Nephron progenitor cell (in vitro differentiated cells): ENCODE measurements at regions not wholly inside any gene's neighbourhood (a gene's known extent, or its start where the extent isn't known, plus 50 kb on each side); places are given as distances from the start of the nearest gene placed in this dataset.

Source experiments
- DNase-seq: peaks from one replicate; pipeline ENCODE4 v3.0.0; 2021
- H3K27ac Mint-ChIP-seq: 2 replicates; pipeline ENCODE4 v1.8.0; 2021; ENCODE audit warnings: mild to moderate bottlenecking, moderate library complexity, mixed read lengths
- H3K27me3 Mint-ChIP-seq: 2 replicates; pipeline ENCODE4 v1.8.0; 2021; ENCODE audit warnings: mild to moderate bottlenecking, low read depth, mixed read lengths; ENCODE audit not compliant: poor library complexity
- H3K36me3 Mint-ChIP-seq: 2 replicates; pipeline ENCODE4 v1.8.0; 2021; ENCODE audit warnings: low read depth, mixed read lengths
- H3K4me1 Mint-ChIP-seq: 2 replicates; pipeline ENCODE4 v1.8.0; 2021; ENCODE audit warnings: mixed read lengths
- H3K4me3 Mint-ChIP-seq: 2 replicates; pipeline ENCODE4 v1.8.0; 2021; ENCODE audit warnings: mild to moderate bottlenecking, moderate library complexity, mixed read lengths
- H3K9me3 Mint-ChIP-seq: 2 replicates; pipeline ENCODE4 v1.8.0; 2021; ENCODE audit warnings: mild to moderate bottlenecking, moderate library complexity, mixed read lengths
- CTCF ChIP-seq: fragments of 200-600 bp; sonication (generic); IDR thresholded peaks from 2 replicates; pipeline ENCODE4 v1.5.0; 2021; ENCODE audit warnings: antibody characterized with exemption

DNA sequence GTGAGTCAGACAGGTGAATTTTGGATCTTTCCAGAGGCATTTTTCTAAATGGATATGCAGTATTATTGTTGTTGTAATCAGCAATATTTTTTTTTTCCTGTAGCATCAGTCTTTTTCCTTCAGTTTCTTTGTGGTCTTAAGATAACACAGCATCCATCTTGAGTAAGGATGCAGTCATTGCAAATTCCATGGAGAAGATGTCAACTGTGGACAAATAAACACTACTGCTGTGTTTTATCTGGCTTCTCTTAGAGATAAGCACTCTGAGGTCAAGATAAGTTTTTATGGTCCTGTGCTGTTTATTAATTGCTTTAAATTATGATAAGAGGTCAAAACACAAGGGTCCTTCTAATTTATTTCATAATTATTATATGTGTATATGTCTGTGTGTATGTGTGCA is 1255.7 kb downstream of the ADGRL3 start:
- no peak for TF ChIP-seq CTCF
- H3K36me3 Mint-ChIP-seq: no peaks in the 10 kb centered on the region
- no peak overlapping the region for H3K27ac Mint-ChIP-seq
- no peaks in the 10 kb centered on the region for H3K9me3 Mint-ChIP-seq
- peaks cover 9% of the 10 kb centered on the region for H3K4me1 Mint-ChIP-seq
- DNase-seq: no peak
- H3K4me3 Mint-ChIP-seq: no peak overlapping the region
- no peaks in the 10 kb centered on the region for H3K27me3 Mint-ChIP-seq

GRCh38 chr4:62454535-62454934 is 1254.4 kb downstream of the ADGRL3 start:
- no peak for DNase-seq
- no peak overlapping the region for H3K27ac Mint-ChIP-seq
- no peak for TF ChIP-seq CTCF
- no peaks in the 10 kb centered on the region for H3K9me3 Mint-ChIP-seq
- H3K4me3 Mint-ChIP-seq: no peak overlapping the region
- H3K36me3 Mint-ChIP-seq: no peaks in the 10 kb centered on the region
- peaks cover 9% of the 10 kb centered on the region for H3K4me1 Mint-ChIP-seq
- H3K27me3 Mint-ChIP-seq: no peaks in the 10 kb centered on the region

DNA sequence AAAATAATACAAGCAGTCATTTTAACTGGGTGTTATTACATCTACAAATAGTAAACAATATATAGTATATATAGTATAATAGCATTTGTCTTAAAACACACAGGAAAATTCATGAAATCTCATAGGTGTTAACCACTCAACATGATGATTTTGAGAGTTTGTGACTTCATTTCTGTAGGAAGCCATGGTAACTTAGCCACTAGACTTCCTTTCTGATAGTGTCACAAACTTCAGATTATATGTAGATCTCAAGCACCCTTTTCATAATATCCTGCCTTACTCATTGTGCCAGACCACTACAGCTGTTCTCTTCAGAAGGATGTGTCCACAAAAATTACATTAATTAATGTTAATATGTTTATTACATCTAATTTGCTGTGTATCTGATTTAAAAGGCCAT is 1250.6 kb downstream of the ADGRL3 start:
- H3K27ac Mint-ChIP-seq: no peak overlapping the region
- no peak for TF ChIP-seq CTCF
- H3K4me3 Mint-ChIP-seq: no peak overlapping the region
- DNase-seq: no peak
- no peaks in the 10 kb centered on the region for H3K36me3 Mint-ChIP-seq
- peaks cover 4% of the 10 kb centered on the region for H3K4me1 Mint-ChIP-seq
- H3K27me3 Mint-ChIP-seq: no peaks in the 10 kb centered on the region
- H3K9me3 Mint-ChIP-seq: peaks cover 10% of the 10 kb centered on the region

- peaks cover 4% of the 10 kb centered on the region for H3K4me1 Mint-ChIP-seq
- peaks cover 13% of the 10 kb centered on the region for H3K9me3 Mint-ChIP-seq
- H3K27ac Mint-ChIP-seq: no peak overlapping the region
- no peak for DNase-seq
- no peak overlapping the region for H3K4me3 Mint-ChIP-seq
- H3K36me3 Mint-ChIP-seq: no peaks in the 10 kb centered on the region
- TF ChIP-seq CTCF: no peak
- no peaks in the 10 kb centered on the region for H3K27me3 Mint-ChIP-seq
Observed at GRCh38 chr4:62449538-62449937, 1249.4 kb downstream of the ADGRL3 start.

- Mint-ChIP-seq H3K4me1 (peaks cover under 1% of the 10 kb centered on the region), H3K4me3 (no peak overlapping the region)
- no peak for DNase-seq
Observed at GRCh38 chr4:62448911-62449310, 1248.8 kb downstream of the ADGRL3 start.

More at GRCh38 chr4:62448911-62449310, 1248.8 kb downstream of the ADGRL3 start:
- Mint-ChIP-seq H3K27ac (no peak overlapping the region), H3K36me3 (no peaks in the 10 kb centered on the region), H3K27me3 (no peaks in the 10 kb centered on the region), H3K9me3 (peaks cover 13% of the 10 kb centered on the region)
- TF ChIP-seq CTCF: no peak
